ENCODE measurements at regions not wholly inside any gene's neighbourhood (a gene's known extent, or its start where the extent isn't known, plus 50 kb on each side); places are given as distances from the start of the nearest gene placed in this dataset.

- H3K27me3 ChIP-seq: no peaks in the 10 kb centered on the region
- no peak overlapping the region for H3K4me3 ChIP-seq
- H3K4me1 ChIP-seq (ENCODE audit: insufficient read depth): no peaks in the 10 kb centered on the region
- no peak for TF ChIP-seq CTCF (IDR thresholded peaks at IDR 0.05)
- no peak for TF ChIP-seq EP300 (IDR thresholded peaks at IDR 0.05)
- no peak for TF ChIP-seq POLR2A (IDR thresholded peaks at IDR 0.05)
- no peak for DNase-seq
- H3K36me3 ChIP-seq: no peaks in the 10 kb centered on the region
- WGBS, 3 donors: 87 to 94% (median 87%) methylated on average over 3 of the region's 3 CpGs
- H3K9me3 ChIP-seq: no peaks in the 10 kb centered on the region
- intact Hi-C loops (cut with DNase I): loop anchor here in 1 of 4 donors (5.0 kb wide), 1 partner anchor 362 kb away; no protein-coding TSS in a partner anchor
- no peak overlapping the region for H3K27ac ChIP-seq
These were observed 210.2 kb downstream of the NCK2 start for GRCh38 chr2:105954891-105955290.

DNA sequence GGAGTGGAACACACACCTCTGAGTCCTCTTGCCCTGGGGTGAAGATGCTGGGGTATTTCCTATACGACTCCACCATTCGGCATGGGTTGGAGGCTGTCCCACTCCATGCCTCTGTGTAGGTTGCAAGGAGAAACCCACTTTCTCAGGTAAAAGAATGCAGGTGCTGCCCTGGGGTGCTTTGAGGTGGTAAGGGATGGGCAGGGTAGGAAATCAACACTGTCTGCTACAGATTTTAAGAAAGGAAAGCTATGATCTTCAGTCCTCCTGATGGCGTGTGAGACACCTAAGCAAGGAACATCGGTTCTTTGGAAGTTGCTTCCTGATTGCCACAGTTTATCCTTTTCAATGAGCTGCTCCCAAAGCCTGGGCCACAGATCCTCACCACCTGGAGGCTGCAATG, 209.2 kb downstream of the NCK2 start:
- Histone ChIP-seq H3K27me3 (no peaks in the 10 kb centered on the region), H3K36me3 (no peaks in the 10 kb centered on the region), H3K27ac (no peak overlapping the region), H3K4me3 (no peak overlapping the region), H3K4me1 (ENCODE audit: insufficient read depth) (no peaks in the 10 kb centered on the region), H3K9me3 (no peaks in the 10 kb centered on the region)
- TF ChIP-seq POLR2A (IDR thresholded peaks at IDR 0.05) (no peak), EP300 (IDR thresholded peaks at IDR 0.05) (no peak), CTCF (IDR thresholded peaks at IDR 0.05) (no peak)
- 94 to 99% (median 96%) methylated on average over 4 of the region's 4 CpGs for WGBS, 3 donors
- DNase-seq: no peak
- intact Hi-C loops (cut with DNase I): loop anchor here in 1 of 4 donors (5.0 kb wide), 1 partner anchor 363 kb away; no protein-coding TSS in a partner anchor

GRCh38 chr2:105952131-105952530, 207.4 kb downstream of the NCK2 start:
- intact Hi-C loops (cut with DNase I): loop anchor here in 1 of 4 donors (5.0 kb wide), 1 partner anchor 365 kb away; no protein-coding TSS in a partner anchor
- 27 to 43% (median 29%) methylated on average over 1 of the region's 1 CpG for WGBS, 3 donors
- TF ChIP-seq POLR2A (IDR thresholded peaks at IDR 0.05) (no peak), EP300 (IDR thresholded peaks at IDR 0.05) (no peak), CTCF (IDR thresholded peaks at IDR 0.05) (no peak)

DNA sequence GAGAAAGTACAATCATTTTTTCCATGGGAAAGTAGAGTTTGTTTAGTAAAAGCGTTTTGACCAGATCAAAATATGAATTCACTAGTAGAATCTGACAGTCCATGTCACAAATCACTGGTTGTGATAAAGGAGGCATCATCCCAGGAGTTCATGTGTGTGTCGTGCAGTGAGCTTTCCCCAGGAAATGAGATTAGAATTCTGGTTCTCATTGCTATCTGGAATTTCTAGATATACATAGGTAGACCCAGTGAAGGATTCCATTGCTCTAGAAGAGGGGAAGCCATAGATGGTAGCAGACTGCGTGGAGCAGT, 206.6 kb downstream of the NCK2 start:
- Histone ChIP-seq H3K4me3 (no peak overlapping the region), H3K27me3 (no peaks in the 10 kb centered on the region), H3K9me3 (no peaks in the 10 kb centered on the region), H3K4me1 (ENCODE audit: insufficient read depth) (no peaks in the 10 kb centered on the region), H3K36me3 (no peaks in the 10 kb centered on the region), H3K27ac (no peak overlapping the region)
- TF ChIP-seq POLR2A (IDR thresholded peaks at IDR 0.05) (no peak), CTCF (IDR thresholded peaks at IDR 0.05) (no peak), EP300 (IDR thresholded peaks at IDR 0.05) (no peak)
- intact Hi-C loops (cut with DNase I): loop anchor here in 1 of 4 donors (5.0 kb wide), 1 partner anchor 366 kb away; no protein-coding TSS in a partner anchor
- DNase-seq: no peak
- 72 to 80% (median 78%) methylated on average over 3 of the region's 3 CpGs for WGBS, 3 donors

More at GRCh38 chr2:105952131-105952530, 207.4 kb downstream of the NCK2 start:
- no peaks in the 10 kb centered on the region for H3K27me3 ChIP-seq
- H3K36me3 ChIP-seq: no peaks in the 10 kb centered on the region
- no peaks in the 10 kb centered on the region for H3K4me1 ChIP-seq (ENCODE audit: insufficient read depth)
- no peak overlapping the region for H3K4me3 ChIP-seq
- no peak for DNase-seq
- H3K9me3 ChIP-seq: no peaks in the 10 kb centered on the region
- no peak overlapping the region for H3K27ac ChIP-seq
